ENCODE measurements at regions not wholly inside any gene's neighbourhood (a gene's known extent, or its start where the extent isn't known, plus 50 kb on each side); places are given as distances from the start of the nearest gene placed in this dataset.

DNA sequence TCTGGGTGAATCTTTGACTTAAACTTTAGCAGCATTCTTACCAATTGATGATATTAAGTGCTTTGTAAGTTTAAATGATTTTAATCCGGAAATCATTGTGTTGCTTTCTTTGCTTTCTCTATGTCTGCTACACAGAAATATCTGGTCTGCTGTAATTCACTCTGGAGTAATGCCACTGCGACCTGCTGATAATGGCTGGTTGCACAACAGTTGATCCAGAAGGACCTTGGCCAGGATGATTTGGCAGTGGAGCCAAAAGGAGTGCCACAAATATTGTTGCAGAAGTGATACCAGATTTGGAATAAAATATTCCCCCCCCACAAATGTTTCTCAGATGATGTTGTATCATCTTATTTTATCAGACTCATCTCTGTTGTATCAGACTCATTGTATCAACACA, 2063.9 kb downstream of the MRPL39 start:
- no peak overlapping the region for H2BK15ac ChIP-seq (ENCODE audit: low read length)

More for the DNA sequence above, 2063.9 kb downstream of the MRPL39 start:
- H3K9me3 ChIP-seq (ENCODE audit: insufficient read depth in 2 of 2, low read depth in 1 of 2, low read length in 1 of 2): peaks cover 0 to 3% of the 10 kb centered on the region in 2 experiments; a peak in 1 of 4 replicates
- no peak overlapping the region for H3K14ac ChIP-seq (ENCODE audit: insufficient read length)
- no peaks in the 10 kb centered on the region for H3K23me2 ChIP-seq (ENCODE audit: low read depth, low read length)
- H3K27me3 ChIP-seq (replicated peaks in 1 of 4; ENCODE audit: control insufficient read depth in 3 of 4, extremely low read depth in 1 of 4, insufficient read depth in 3 of 4, low read length in 3 of 4): no peaks in the 10 kb centered on the region
- no peak for FAIRE-seq
- CTCF ChIA-PET (ENCODE audit: partially characterized antibody): no interaction called here
- no peak overlapping the region for H3K27ac ChIP-seq (ENCODE audit: low read depth, low read length)
- H3K4me2 ChIP-seq (ENCODE audit: insufficient read depth in 1 of 2, low read depth in 2 of 2, low read length in 2 of 2): no peak overlapping the region
- H2BK12ac ChIP-seq (ENCODE audit: low read depth, low read length): no peak overlapping the region
- no peak overlapping the region for H2AK5ac ChIP-seq (ENCODE audit: low read depth, low read length)
- no peak overlapping the region for H2BK5ac ChIP-seq (ENCODE audit: low read depth, low read length)
- H3K9ac ChIP-seq (replicated peaks in 1 of 4; ENCODE audit: extremely low read depth in 1 of 4, low read depth in 3 of 4, low read length in 3 of 4): no peak overlapping the region
- no peak overlapping the region for H4K91ac ChIP-seq (replicated peaks; ENCODE audit: insufficient read length, low read length)
- H3K4ac ChIP-seq (replicated peaks; ENCODE audit: insufficient read length, low read depth, low read length): no peak overlapping the region
- DNase-seq (ENCODE audit: low read depth in 1 of 2, low spot score in 2 of 2): no peak
- no peak overlapping the region for H3K56ac ChIP-seq (replicated peaks; ENCODE audit: insufficient read length, low read depth, low read length)
- no peak overlapping the region for H3K23ac ChIP-seq (ENCODE audit: insufficient read length)
- no peak for TF ChIP-seq RFX5 (IDR thresholded peaks at IDR 0.05; ENCODE audit: borderline replicate concordance, low read depth, low read length)
- no peak for TF ChIP-seq ATF2 (IDR thresholded peaks at IDR 0.05; ENCODE audit: low read length)
- TF ChIP-seq RNF2 (IDR thresholded peaks at IDR 0.05; ENCODE audit: borderline replicate concordance, low read depth, low read length, missing control alignments, poor library complexity, severe bottlenecking): no peak
- TF ChIP-seq SP4 (IDR thresholded peaks at IDR 0.05; ENCODE audit: low read length): no peak
- no peak for TF ChIP-seq SP2 (IDR thresholded peaks at IDR 0.05; ENCODE audit: low read length)
- H3K18ac ChIP-seq (ENCODE audit: extremely low read depth, low read length): no peak overlapping the region
- no peak overlapping the region for H2BK120ac ChIP-seq (replicated peaks; ENCODE audit: low read depth, low read length)
- POLR2A ChIA-PET (ENCODE audit: partially characterized antibody): no interaction called here
- 87% methylated on average over 2 of the region's 2 CpGs; no CpG with 5 or more reads in 1 of the 2 experiments for WGBS, 2 experiments (ENCODE audit: extremely low coverage in 1 of 2, insufficient coverage in 1 of 2, insufficient read length in 1 of 2, insufficient replicate concordance in 2 of 2, low coverage in 1 of 2, low lambda C conversion rate in 2 of 2, missing lambda C conversion rate in 1 of 2)
- no peak overlapping the region for H2AFZ ChIP-seq (ENCODE audit: low read length)
- no peak overlapping the region for H4K5ac ChIP-seq (ENCODE audit: insufficient read length, low read depth, low read length)
- H2BK20ac ChIP-seq (ENCODE audit: low read length): no peak overlapping the region
- no peaks in the 10 kb centered on the region for H3K4me1 ChIP-seq (replicated peaks in 1 of 4; ENCODE audit: control insufficient read depth in 3 of 4, insufficient read depth in 4 of 4, low read length in 3 of 4)
- H3K36me3 ChIP-seq (ENCODE audit: control insufficient read depth in 2 of 4, insufficient read depth in 4 of 4, low read length in 3 of 4): no peaks in the 10 kb centered on the region
- no peak overlapping the region for H3K4me3 ChIP-seq (ENCODE audit: extremely low read depth in 1 of 4, insufficient read depth in 2 of 4, low read depth in 3 of 4, low read length in 4 of 4)
- H4K8ac ChIP-seq (ENCODE audit: extremely low read depth, insufficient read depth, low read length): no peak overlapping the region
- H3K79me1 ChIP-seq (ENCODE audit: low read depth, low read length): no peaks in the 10 kb centered on the region
- H3K79me2 ChIP-seq (ENCODE audit: control insufficient read depth in 1 of 2, insufficient read depth in 2 of 2, low read length in 2 of 2): no peaks in the 10 kb centered on the region
- H4K20me1 ChIP-seq (replicated peaks in 1 of 2; ENCODE audit: control insufficient read depth in 1 of 2, insufficient read depth in 2 of 2, low read length in 2 of 2): no peaks in the 10 kb centered on the region
